Endothelial cell of umbilical vein (primary cell): ENCODE measurements at regions not wholly inside any gene's neighbourhood (a gene's known extent, or its start where the extent isn't known, plus 50 kb on each side); places are given as distances from the start of the nearest gene placed in this dataset.

ENCODE experiments used
- BruUV-seq: library from RNA; stranded (reverse); fragments of 400-500 nt; replicated peaks from 2 replicates; lab custom pipeline; 2021; lab: Mats Ljungman, UMichigan
- CTCF ChIA-PET: fragments of 300-600, 350-600 bp; sonication (Branson Sonifier 250); formaldehyde crosslinking; loops from one replicate; lab custom pipeline; 2021; ENCODE audit warnings: antibody characterized with exemption, inconsistent platforms; lab: Charles Lee
- POLR2A ChIA-PET: fragments of 300-600, 350-600 bp; sonication (Branson Sonifier 250); formaldehyde crosslinking; loops from one replicate; lab custom pipeline; 2021; ENCODE audit warnings: antibody characterized with exemption, inconsistent platforms; lab: Charles Lee
- DNase-seq: peaks from one replicate; pipeline ENCODE4 v3.0.0-alpha.2; 2011; ENCODE audit warnings: low read depth, low spot score
- FAIRE-seq: peaks from 2 replicates; lab custom pipeline; 2011; peaks lifted over from hg19 to GRCh38; lab: Jason Lieb, UNC
- H2AFZ ChIP-seq: 2 replicates; pipeline ENCODE4 v1.6.0; 2012; ENCODE audit warnings: low read depth, low read length, control low read depth, inconsistent platforms
- H3K27ac ChIP-seq: 2 replicates; pipeline ENCODE4 v1.5.1; 2011; ENCODE audit warnings: low read depth, mild to moderate bottlenecking, control low read depth, low read length, moderate library complexity; ENCODE audit not compliant: insufficient read depth
- H3K27me3 ChIP-seq, 2 experiments: 2 replicates each; pipeline versions ENCODE4 v1.6.0 to v1.6.1; 2011; ENCODE audit warnings: low read length in 2 of 2, mixed read lengths in 1 of 2; ENCODE audit not compliant: control insufficient read depth in 2 of 2, insufficient read depth in 2 of 2
- H3K36me3 ChIP-seq, 2 experiments: 2 replicates in 1 of 2; 3 replicates in 1 of 2; pipeline ENCODE4 v1.5.1; 2011; ENCODE audit warnings: low read length in 2 of 2, mild to moderate bottlenecking in 1 of 2, moderate library complexity in 1 of 2; ENCODE audit not compliant: control insufficient read depth in 2 of 2, insufficient read depth in 2 of 2; ENCODE audit errors: extremely low read depth in 1 of 2
- H3K4me1 ChIP-seq: 3 replicates; pipeline ENCODE4 v1.5.1; 2011; ENCODE audit warnings: mild to moderate bottlenecking, low read length; ENCODE audit not compliant: control insufficient read depth, insufficient read depth; ENCODE audit errors: extremely low read depth
- H3K4me2 ChIP-seq: 2 replicates; pipeline ENCODE4 v1.6.1; 2011; ENCODE audit warnings: low read length, control low read depth, mixed read lengths; ENCODE audit not compliant: insufficient read depth
- H3K4me3 ChIP-seq, 3 experiments: fragments of 200-600 bp in 1 of 3; sonication (generic), shearing (Covaris generic) in 1 of 3; replicated peaks in 1 of 3; 2 replicates each; pipeline ENCODE4 v1.5.1; 2011 to 2016; ENCODE audit warnings: control low read depth in 3 of 3, low read length in 3 of 3, mild to moderate bottlenecking in 2 of 3, inconsistent platforms in 1 of 3, low read depth in 1 of 3, moderate library complexity in 1 of 3; ENCODE audit not compliant: insufficient read depth in 1 of 3
- H3K79me2 ChIP-seq: 2 replicates; pipeline ENCODE4 v1.6.0; 2012; ENCODE audit warnings: low read length, inconsistent platforms; ENCODE audit not compliant: control insufficient read depth, insufficient read depth
- H3K9ac ChIP-seq: replicated peaks from 2 replicates; pipeline ENCODE3; 2011; ENCODE audit warnings: low read length, control low read depth; ENCODE audit not compliant: insufficient read depth; ENCODE audit errors: extremely low read depth
- H3K9me1 ChIP-seq: replicated peaks from 3 replicates; pipeline ENCODE4 v1.6.0; 2011; ENCODE audit warnings: mild to moderate bottlenecking, low read length; ENCODE audit not compliant: control insufficient read depth, insufficient read depth; ENCODE audit errors: extremely low read depth
- H3K9me3 ChIP-seq: replicated peaks from 2 replicates; pipeline ENCODE4 v1.5.1; 2012; ENCODE audit warnings: low read length, inconsistent platforms; ENCODE audit not compliant: control insufficient read depth, insufficient read depth
- H4K20me1 ChIP-seq: replicated peaks from 2 replicates; pipeline ENCODE3; 2011; ENCODE audit warnings: mild to moderate bottlenecking, low read length; ENCODE audit not compliant: control insufficient read depth, insufficient read depth; ENCODE audit errors: extremely low read depth
- EZH2 ChIP-seq: IDR thresholded peaks from 2 replicates; pipeline ENCODE4 v1.6.1; 2012; ENCODE audit warnings: borderline replicate concordance, low read depth, mild to moderate bottlenecking, moderate library complexity, low read length, inconsistent platforms; ENCODE audit not compliant: severe bottlenecking
- FOS ChIP-seq: IDR thresholded peaks from 2 replicates; pipeline ENCODE4 v1.6.1; 2011; ENCODE audit warnings: mild to moderate bottlenecking, low read length, moderate library complexity, borderline replicate concordance; ENCODE audit not compliant: insufficient read depth
- GATA2 ChIP-seq: IDR thresholded peaks from 2 replicates; pipeline ENCODE4 v1.7.0; 2011; ENCODE audit warnings: low read depth, mild to moderate bottlenecking, moderate library complexity, mixed read lengths, low read length; ENCODE audit not compliant: insufficient read length, insufficient read depth
- JUN ChIP-seq: IDR thresholded peaks from 2 replicates; pipeline ENCODE4 v1.6.1; 2011; ENCODE audit warnings: borderline replicate concordance, low read depth; ENCODE audit not compliant: insufficient read length, insufficient read depth
- MYC ChIP-seq: IDR thresholded peaks from one replicate; pipeline ENCODE4 v1.6.1; 2011; ENCODE audit warnings: mild to moderate bottlenecking, low read depth, low read length
- POLR2A ChIP-seq: IDR thresholded peaks from 2 replicates; pipeline ENCODE4 v1.6.1; 2012; ENCODE audit warnings: low read depth, mild to moderate bottlenecking, control low read depth, low read length
- POLR2AphosphoS5 ChIP-seq: IDR thresholded peaks from 2 replicates; pipeline ENCODE4 v1.6.1; 2012; ENCODE audit warnings: low read depth, mild to moderate bottlenecking, control low read depth, low read length, moderate library complexity; ENCODE audit not compliant: insufficient read depth
- dilution Hi-C: fragments of 300-500 bp; cut with MboI; formaldehyde crosslinking; loops from one replicate; pipeline ENCODE4 v1.15.0; 2019; ENCODE audit warnings: low sequenced_read_pairs; ENCODE audit not compliant: extremely low pct_ligation_motif_present
- intact Hi-C: fragments of 100-400 bp; cut with micrococcal nuclease; formaldehyde crosslinking; loops from one replicate; pipeline ENCODE4 v1.10.0; 2022
- TF ChIP-seq, protein P1 (sequence below), 2 donors: IDR thresholded peaks; 1 replicate in 1 of 2; 2 replicates in 1 of 2; pipeline ENCODE4 v1.5.1; 2011; ENCODE audit warnings: low read length in 2 of 2, mild to moderate bottlenecking in 2 of 2, moderate library complexity in 2 of 2, control low read depth in 1 of 2, inconsistent platforms in 1 of 2, low read depth in 1 of 2; ENCODE audit not compliant: insufficient read depth in 1 of 2; ENCODE audit errors: extremely low read depth in 1 of 2
- TF ChIP-seq, protein P2 (sequence below): IDR thresholded peaks from 2 replicates; pipeline ENCODE4 v1.6.1; 2011; ENCODE audit not compliant: insufficient read depth, insufficient read length

- ChIA-PET CTCF (interaction anchor here (0.9 to 2.8 kb wide), 9 partner anchors 13 to 401 kb away, joined by 3 to 8 read pairs (median 4); no protein-coding TSS in a partner anchor), POLR2A (no interaction called here)
- Histone ChIP-seq H3K27me3 (no peaks in the 10 kb centered on the region), H3K36me3 (no peaks in the 10 kb centered on the region), H3K9me3 (no peaks in the 10 kb centered on the region), H3K79me2 (no peaks in the 10 kb centered on the region), H4K20me1 (no peaks in the 10 kb centered on the region), H3K9me1 (peaks cover 3% of the 10 kb centered on the region), H2AFZ (no peak overlapping the region), H3K4me3 (no peak overlapping the region), H3K9ac (peak overlapping the region; percentile 2), H3K4me1 (peaks cover 45% of the 10 kb centered on the region), H3K4me2 (peak overlapping the region; percentile 60), H3K27ac (peak overlapping the region; percentile 72)
- intact Hi-C loops (loop anchor here (2.0 to 10.0 kb wide), 2 partner anchors 48 to 1062 kb away; no protein-coding TSS in a partner anchor), dilution Hi-C loops (no loop called here)
- peak; percentile 72 for FAIRE-seq
- BruUV-seq, result no TSS peak
- TF ChIP-seq, protein P1, sequence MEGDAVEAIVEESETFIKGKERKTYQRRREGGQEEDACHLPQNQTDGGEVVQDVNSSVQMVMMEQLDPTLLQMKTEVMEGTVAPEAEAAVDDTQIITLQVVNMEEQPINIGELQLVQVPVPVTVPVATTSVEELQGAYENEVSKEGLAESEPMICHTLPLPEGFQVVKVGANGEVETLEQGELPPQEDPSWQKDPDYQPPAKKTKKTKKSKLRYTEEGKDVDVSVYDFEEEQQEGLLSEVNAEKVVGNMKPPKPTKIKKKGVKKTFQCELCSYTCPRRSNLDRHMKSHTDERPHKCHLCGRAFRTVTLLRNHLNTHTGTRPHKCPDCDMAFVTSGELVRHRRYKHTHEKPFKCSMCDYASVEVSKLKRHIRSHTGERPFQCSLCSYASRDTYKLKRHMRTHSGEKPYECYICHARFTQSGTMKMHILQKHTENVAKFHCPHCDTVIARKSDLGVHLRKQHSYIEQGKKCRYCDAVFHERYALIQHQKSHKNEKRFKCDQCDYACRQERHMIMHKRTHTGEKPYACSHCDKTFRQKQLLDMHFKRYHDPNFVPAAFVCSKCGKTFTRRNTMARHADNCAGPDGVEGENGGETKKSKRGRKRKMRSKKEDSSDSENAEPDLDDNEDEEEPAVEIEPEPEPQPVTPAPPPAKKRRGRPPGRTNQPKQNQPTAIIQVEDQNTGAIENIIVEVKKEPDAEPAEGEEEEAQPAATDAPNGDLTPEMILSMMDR (IDR thresholded peaks at IDR 0.05; ENCODE audit: extremely low read depth in 1 of 2, insufficient read depth in 1 of 2, low read depth in 1 of 2, low read length in 2 of 2), result no peak
- peak; percentile 86 for TF ChIP-seq FOS
- TF ChIP-seq MYC, result no peak
- peak; percentile 93 for TF ChIP-seq GATA2
- no peak for TF ChIP-seq POLR2A
- peak; percentile 92 for TF ChIP-seq JUN
- TF ChIP-seq, protein P2, sequence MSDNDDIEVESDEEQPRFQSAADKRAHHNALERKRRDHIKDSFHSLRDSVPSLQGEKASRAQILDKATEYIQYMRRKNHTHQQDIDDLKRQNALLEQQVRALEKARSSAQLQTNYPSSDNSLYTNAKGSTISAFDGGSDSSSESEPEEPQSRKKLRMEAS, result no peak
- no peak for TF ChIP-seq EZH2
- peak; percentile 38 for TF ChIP-seq POLR2AphosphoS5
- DNase-seq, result peak; percentile 94
These were observed 895.6 kb upstream of the MAP3K7 start for GRCh38 chr6:91482498-91482897.
